DOHH2 (cell line): ENCODE measurements at regions not wholly inside any gene's neighbourhood (a gene's known extent, or its start where the extent isn't known, plus 50 kb on each side); places are given as distances from the start of the nearest gene placed in this dataset.

Experiments
- CTCF ChIP-seq: fragments of 200-600 bp; sonication (generic); IDR thresholded peaks from one replicate; pipeline ENCODE4 v1.5.1; 2014; ENCODE audit warnings: antibody characterized with exemption, mild to moderate bottlenecking, low read depth, low read length; ENCODE audit not compliant: poor library complexity, severe bottlenecking
- EZH2phosphoT487 ChIP-seq: fragments of 200-600 bp; sonication (generic); IDR thresholded peaks from 2 replicates; pipeline ENCODE4 v1.6.1; 2017; ENCODE audit warnings: borderline replicate concordance, mild to moderate bottlenecking, antibody characterized with exemption, low read length, moderate library complexity, mixed read lengths

- no peak for TF ChIP-seq CTCF
- TF ChIP-seq EZH2phosphoT487: no peak
These were observed 270.6 kb upstream of the TANK start for GRCh38 chr2:160889439-160890170.
